Tibial nerve (tissue), 4 donors: ENCODE measurements at regions not wholly inside any gene's neighbourhood (a gene's known extent, or its start where the extent isn't known, plus 50 kb on each side); places are given as distances from the start of the nearest gene placed in this dataset.

Experiments
- CTCF ChIP-seq, 5 experiments: fragments of 200-600 bp in 3 of 5; fragments of 450-650 bp in 2 of 5; sonication (generic) in 3 of 5; IDR thresholded peaks; one replicate each; pipeline ENCODE4 v1.5.1; 2016 to 2019; ENCODE audit warnings: antibody characterized with exemption in 5 of 5, mild to moderate bottlenecking in 3 of 5, moderate library complexity in 2 of 5
- EP300 ChIP-seq, 2 donors: sonication (generic); formaldehyde crosslinking; IDR thresholded peaks; one replicate each; pipeline ENCODE4 v1.6.1; 2017; ENCODE audit warnings: antibody characterized with exemption in 2 of 2, mild to moderate bottlenecking in 1 of 2

- TF ChIP-seq CTCF (IDR thresholded peaks at IDR 0.05) (no peak), EP300 (IDR thresholded peaks at IDR 0.05) (no peak)
These were observed 142.9 kb downstream of the DSEL start for GRCh38 chr18:67373636-67374035.
